NCI-H146 treated with DMSO at 0.1 percent for 48 hours (cell line): ENCODE measurements at regions not wholly inside any gene's neighbourhood (a gene's known extent, or its start where the extent isn't known, plus 50 kb on each side); places are given as distances from the start of the nearest gene placed in this dataset.

Experiments
- DNase-seq: peaks from one replicate; lab custom pipeline; 2025; ENCODE audit not compliant: unreplicated experiment; lab: John Stamatoyannopoulos, UW

- no peak for DNase-seq
Measured at GRCh38 chr3:4021162-4021561, 221.9 kb downstream of the LRRN1 start.

- DNase-seq = no peak
Measured at GRCh38 chr3:4029135-4029534, 229.9 kb downstream of the LRRN1 start.

- no peak for DNase-seq
Measured at GRCh38 chr3:4030624-4031023, 231.4 kb downstream of the LRRN1 start.

GRCh38 chr3:4033296-4033695 lies 234.1 kb downstream of the LRRN1 start:
- DNase-seq = no peak

GRCh38 chr3:4036046-4036445 lies 236.8 kb downstream of the LRRN1 start:
- DNase-seq = no peak

- no peak for DNase-seq
Measured at GRCh38 chr3:4038351-4038750, 239.1 kb downstream of the LRRN1 start.

GRCh38 chr3:4042070-4042469 lies 242.8 kb downstream of the LRRN1 start:
- DNase-seq = no peak

GRCh38 chr3:4042869-4043268 lies 243.6 kb downstream of the LRRN1 start:
- DNase-seq = no peak

GRCh38 chr3:4043867-4044575 lies 244.8 kb downstream of the LRRN1 start:
- DNase-seq = no peak

GRCh38 chr3:4044619-4045018 lies 245.4 kb downstream of the LRRN1 start:
- DNase-seq = no peak

- DNase-seq = no peak
Measured at GRCh38 chr3:4045756-4046155, 246.5 kb downstream of the LRRN1 start.

- DNase-seq = no peak
Measured at GRCh38 chr3:4047366-4047765, 248.1 kb downstream of the LRRN1 start.

GRCh38 chr3:4052706-4053105 lies 250.5 kb upstream of the SETMAR start:
- no peak for DNase-seq

- DNase-seq = no peak
Measured at GRCh38 chr3:4053975-4054374, 249.2 kb upstream of the SETMAR start.

GRCh38 chr3:4060064-4060463 lies 243.1 kb upstream of the SETMAR start:
- DNase-seq = no peak

- DNase-seq = no peak
Measured at GRCh38 chr3:4060603-4061002, 242.6 kb upstream of the SETMAR start.

- no peak for DNase-seq
Measured at GRCh38 chr3:4061195-4061594, 242.0 kb upstream of the SETMAR start.

GRCh38 chr3:4061783-4062360 lies 241.3 kb upstream of the SETMAR start:
- no peak for DNase-seq

GRCh38 chr3:4062621-4063020 lies 240.5 kb upstream of the SETMAR start:
- no peak for DNase-seq

GRCh38 chr3:4063916-4064574 lies 239.1 kb upstream of the SETMAR start:
- no peak for DNase-seq

GRCh38 chr3:4065085-4065484 lies 238.1 kb upstream of the SETMAR start:
- no peak for DNase-seq

GRCh38 chr3:4065554-4065953 lies 237.6 kb upstream of the SETMAR start:
- no peak for DNase-seq
